Ishikawa (cell line): ENCODE measurements at regions not wholly inside any gene's neighbourhood (a gene's known extent, or its start where the extent isn't known, plus 50 kb on each side); places are given as distances from the start of the nearest gene placed in this dataset.

ENCODE experiments used
- CEBPB ChIP-seq: IDR thresholded peaks from 2 replicates; pipeline ENCODE4 v1.6.1; 2012
- CREB1 ChIP-seq: IDR thresholded peaks from 2 replicates; pipeline ENCODE4 v1.6.1; 2012; ENCODE audit warnings: low read depth
- EGR1 ChIP-seq: IDR thresholded peaks from 2 replicates; pipeline ENCODE4 v1.6.1; 2012
- EP300 ChIP-seq: IDR thresholded peaks from 2 replicates; pipeline ENCODE4 v1.6.1; 2012; ENCODE audit warnings: borderline replicate concordance
- FOXM1 ChIP-seq: IDR thresholded peaks from 2 replicates; pipeline ENCODE4 v1.6.1; 2012; ENCODE audit warnings: low read depth, borderline replicate concordance
- MAX ChIP-seq: IDR thresholded peaks from 2 replicates; pipeline ENCODE4 v1.6.1; 2012
- NFIC ChIP-seq: IDR thresholded peaks from 2 replicates; pipeline ENCODE4 v1.6.1; 2012
- RAD21 ChIP-seq: IDR thresholded peaks from 2 replicates; pipeline ENCODE4 v1.6.1; 2012; ENCODE audit warnings: low read depth
- REST ChIP-seq: IDR thresholded peaks from 2 replicates; pipeline ENCODE4 v1.6.1; 2012; ENCODE audit warnings: low read depth, mild to moderate bottlenecking
- TAF1 ChIP-seq: IDR thresholded peaks from 2 replicates; pipeline ENCODE4 v1.6.1; 2012; ENCODE audit warnings: low read depth, mild to moderate bottlenecking
- TCF12 ChIP-seq: IDR thresholded peaks from 2 replicates; pipeline ENCODE4 v1.6.1; 2012; ENCODE audit warnings: low read depth
- TEAD4 ChIP-seq: IDR thresholded peaks from 2 replicates; pipeline ENCODE4 v1.6.1; 2012
- USF1 ChIP-seq: IDR thresholded peaks from 2 replicates; pipeline ENCODE4 v1.6.1; 2012
- YY1 ChIP-seq: IDR thresholded peaks from 2 replicates; pipeline ENCODE4 v1.6.1; 2012; ENCODE audit warnings: low read depth

- no peak for TF ChIP-seq EP300
These were observed 494.0 kb downstream of the KIF20B start for GRCh38 chr10:90195288-90195840.

- no peak for TF ChIP-seq NFIC
- TF ChIP-seq REST, result no peak
- no peak for TF ChIP-seq TAF1
- no peak for TF ChIP-seq YY1
- no peak for TF ChIP-seq USF1
- no peak for TF ChIP-seq CEBPB
- TF ChIP-seq MAX, result no peak
These were observed 496.4 kb downstream of the KIF20B start for GRCh38 chr10:90197766-90198165.

- TF ChIP-seq MAX (no peak), FOXM1 (no peak), RAD21 (no peak), EGR1 (no peak), REST (no peak), CEBPB (no peak)
These were observed 497.7 kb downstream of the KIF20B start for GRCh38 chr10:90199093-90199492.

- no peak for TF ChIP-seq RAD21
- TF ChIP-seq FOXM1, result no peak
- no peak for TF ChIP-seq CREB1
- no peak for TF ChIP-seq REST
- no peak for TF ChIP-seq TAF1
- TF ChIP-seq EGR1, result no peak
- TF ChIP-seq TCF12, result no peak
- TF ChIP-seq NFIC, result no peak
These were observed 498.1 kb downstream of the KIF20B start for GRCh38 chr10:90199513-90199912.

GRCh38 chr10:90204131-90204955, 503.0 kb downstream of the KIF20B start:
- no peak for TF ChIP-seq NFIC
- no peak for TF ChIP-seq MAX
- TF ChIP-seq YY1, result no peak

GRCh38 chr10:90204956-90205314, 503.5 kb downstream of the KIF20B start:
- TF ChIP-seq TEAD4, result no peak
- TF ChIP-seq FOXM1, result no peak
- TF ChIP-seq EP300, result no peak
- TF ChIP-seq USF1, result no peak
